Hematopoietic multipotent progenitor cell treated with erythropoietin and hydrocortisone succinate and interleukin-3 and kit ligand, for 8 days (in vitro differentiated cells): ENCODE measurements at regions not wholly inside any gene's neighbourhood (a gene's known extent, or its start where the extent isn't known, plus 50 kb on each side); places are given as distances from the start of the nearest gene placed in this dataset.
"Not testable (repeated sequence)": the region's sequence is repeated elsewhere in the genome, so short reads cannot be mapped to it uniquely, and the experiment has no call there.

Source experiments
- DNase-seq: peaks from one replicate; pipeline ENCODE4 v3.0.0-alpha.2; 2015

DNA sequence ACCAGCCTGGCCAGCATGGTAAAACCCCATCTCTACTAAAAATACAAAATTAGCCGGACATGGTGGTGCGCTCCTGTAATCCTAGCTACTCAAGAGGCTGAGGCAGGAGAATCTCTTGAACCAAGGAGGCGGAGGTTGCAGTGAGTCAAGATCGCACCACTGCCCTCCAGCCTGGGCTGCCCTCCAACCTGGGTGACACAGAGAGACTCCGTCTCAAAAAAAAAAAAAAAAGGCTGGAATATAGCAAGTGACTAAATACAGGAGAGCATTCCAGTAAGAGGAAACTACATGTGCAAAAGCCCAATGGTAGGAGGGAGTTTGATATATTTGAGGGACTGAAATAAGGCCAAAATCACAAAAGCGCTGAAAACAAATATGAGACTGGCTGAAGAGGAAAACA, 76.5 kb upstream of the NR5A2 start:
- not testable (repeated sequence) for DNase-seq

DNA sequence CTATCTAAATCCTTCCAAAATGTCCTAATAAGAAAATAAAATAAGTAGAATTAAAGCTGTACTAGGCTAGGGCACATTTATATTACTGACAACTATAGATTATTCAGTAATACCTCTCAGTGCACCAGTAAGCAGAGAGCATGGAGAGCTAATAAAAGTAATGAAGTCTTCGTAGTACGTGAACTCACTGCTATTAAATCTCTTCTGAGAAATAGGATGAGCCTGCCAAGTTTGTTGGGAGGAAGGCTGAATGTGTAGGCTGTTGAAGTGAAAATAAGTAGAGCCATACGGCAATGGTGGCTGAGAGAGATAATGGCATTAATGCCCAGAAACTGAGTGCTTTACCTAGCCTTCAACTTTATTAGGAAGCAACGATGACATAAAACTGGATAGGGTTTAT, 73.9 kb upstream of the NR5A2 start:
- DNase-seq: no peak

DNA sequence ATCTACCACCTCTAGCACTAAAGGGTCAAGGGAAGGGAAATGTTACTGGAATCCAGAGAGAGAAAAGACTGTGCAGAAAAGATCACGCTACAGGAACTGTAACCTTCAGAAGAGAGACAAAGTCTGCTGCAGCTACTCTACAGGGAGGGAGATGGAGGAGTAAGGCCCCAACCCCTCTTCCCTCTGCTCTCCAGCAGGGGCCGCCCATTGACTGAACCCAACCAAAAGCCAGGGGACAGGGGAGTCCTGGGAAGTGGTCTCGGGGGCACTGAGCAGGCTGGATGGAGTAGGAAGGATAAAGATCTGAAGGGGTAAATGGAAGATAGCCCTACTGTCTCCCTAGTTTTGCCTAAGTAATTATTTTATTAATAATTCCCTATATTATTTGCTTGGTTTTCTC, 72.8 kb upstream of the NR5A2 start:
- no peak for DNase-seq

DNA sequence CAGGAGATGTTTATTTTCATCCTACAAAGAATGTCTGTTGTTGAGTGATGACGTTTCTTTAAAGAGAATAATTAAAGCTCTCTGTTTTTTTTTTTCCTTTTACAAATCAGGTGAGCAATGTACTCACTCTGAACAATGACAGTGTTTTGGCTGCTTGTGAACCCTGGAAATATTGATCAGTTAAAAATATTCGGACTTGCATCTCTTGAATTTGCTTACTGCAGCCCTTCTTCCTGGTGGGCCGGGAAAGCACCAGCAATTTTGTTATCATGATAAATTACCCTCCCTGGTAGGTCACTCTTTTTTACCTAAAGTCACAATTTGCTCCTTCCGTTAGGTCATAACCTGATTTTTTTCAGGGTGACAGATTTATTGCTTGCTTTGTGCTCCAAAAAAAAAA, 72.3 kb upstream of the NR5A2 start:
- DNase-seq: no peak

DNA sequence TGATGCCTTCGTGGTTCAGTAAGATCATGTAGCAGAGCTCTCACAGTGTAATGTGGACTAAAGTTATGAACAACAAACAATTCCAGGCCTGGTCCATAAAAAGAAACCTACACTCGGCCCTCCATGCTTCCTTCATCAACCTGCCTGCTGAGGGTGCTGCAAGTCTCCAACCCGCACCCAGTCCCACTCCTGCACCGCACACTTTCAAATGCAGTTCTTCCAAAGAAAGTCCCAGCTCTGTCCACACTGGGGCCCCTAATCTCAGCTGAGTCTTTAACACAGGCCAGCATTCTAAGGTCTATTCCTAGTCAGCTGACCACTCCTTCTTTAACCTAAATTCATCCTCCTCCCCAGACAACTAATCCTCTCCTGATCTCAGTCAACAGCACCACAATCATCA, 71.5 kb upstream of the NR5A2 start:
- no peak for DNase-seq

DNA sequence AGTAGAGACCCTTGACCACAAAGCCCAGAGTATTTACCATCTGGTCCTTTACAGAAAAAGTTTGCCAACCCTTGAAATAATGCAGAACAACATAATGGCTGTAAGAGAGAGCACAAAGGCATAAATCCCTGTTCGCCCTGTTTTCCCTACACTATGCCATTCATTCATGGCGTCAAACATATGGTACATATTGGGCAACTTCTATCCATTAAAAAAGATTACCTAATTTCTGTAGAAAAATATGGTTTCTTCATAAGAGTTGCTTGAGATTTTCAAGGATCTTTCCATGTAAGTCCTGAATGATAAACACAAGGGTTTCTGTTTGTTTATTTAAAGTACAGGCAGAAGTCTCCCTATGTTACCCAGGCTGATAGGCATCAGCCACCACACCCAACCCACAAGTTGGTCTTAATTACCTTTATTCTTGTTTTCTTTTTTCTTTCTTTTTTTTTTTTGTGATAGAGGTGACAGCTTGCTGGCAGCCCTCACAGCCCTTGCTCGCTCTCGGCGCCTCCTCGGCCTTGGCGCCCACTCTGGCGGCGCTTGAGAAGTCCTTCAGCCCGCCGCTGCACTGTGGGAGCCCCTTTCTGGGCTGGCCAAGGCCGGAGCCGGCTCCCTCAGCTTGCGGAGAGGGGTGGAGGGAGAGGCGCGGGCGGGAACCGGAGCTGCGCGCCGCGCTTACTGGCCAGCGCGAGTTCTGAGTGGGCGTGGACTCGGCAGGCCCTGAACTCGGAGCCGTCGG, 68.3 kb upstream of the NR5A2 start:
- no peak for DNase-seq

DNA sequence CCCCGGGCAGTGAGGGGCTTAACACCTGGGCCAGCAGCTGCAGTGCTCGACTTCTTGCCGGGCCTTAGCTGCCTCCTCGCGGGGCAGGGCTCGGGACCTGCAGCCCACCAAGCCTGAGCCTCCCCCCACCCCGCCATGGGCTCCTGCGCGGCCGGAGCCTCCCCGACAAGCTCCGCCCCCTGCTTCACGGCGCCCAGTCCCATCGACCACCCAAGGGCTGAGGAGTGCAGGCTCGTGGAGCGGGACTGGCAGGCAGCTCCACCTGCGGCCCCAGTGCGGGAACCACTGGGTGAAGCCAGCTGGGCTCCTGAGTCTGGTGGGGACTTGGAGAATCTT, 67.8 kb upstream of the NR5A2 start:
- DNase-seq: no peak

DNA sequence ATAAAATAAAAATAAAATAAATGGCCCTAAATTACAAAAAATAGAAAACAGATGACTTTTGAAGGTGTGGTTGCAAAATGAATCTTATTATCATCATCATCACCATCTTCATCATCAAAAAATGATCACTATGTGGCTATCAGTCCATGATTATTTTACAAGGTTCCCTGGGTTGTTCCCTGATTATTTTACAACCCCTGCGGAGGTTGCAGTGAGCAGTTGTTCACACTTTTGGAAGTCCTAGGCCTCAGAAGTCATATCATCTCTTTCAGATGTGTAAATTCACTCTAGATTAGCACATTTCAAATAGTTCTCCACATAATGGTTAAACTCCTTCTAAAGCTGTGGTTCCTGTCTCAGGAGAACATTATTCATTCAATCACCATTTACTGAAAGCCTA, 57.4 kb upstream of the NR5A2 start:
- no peak for DNase-seq

DNA sequence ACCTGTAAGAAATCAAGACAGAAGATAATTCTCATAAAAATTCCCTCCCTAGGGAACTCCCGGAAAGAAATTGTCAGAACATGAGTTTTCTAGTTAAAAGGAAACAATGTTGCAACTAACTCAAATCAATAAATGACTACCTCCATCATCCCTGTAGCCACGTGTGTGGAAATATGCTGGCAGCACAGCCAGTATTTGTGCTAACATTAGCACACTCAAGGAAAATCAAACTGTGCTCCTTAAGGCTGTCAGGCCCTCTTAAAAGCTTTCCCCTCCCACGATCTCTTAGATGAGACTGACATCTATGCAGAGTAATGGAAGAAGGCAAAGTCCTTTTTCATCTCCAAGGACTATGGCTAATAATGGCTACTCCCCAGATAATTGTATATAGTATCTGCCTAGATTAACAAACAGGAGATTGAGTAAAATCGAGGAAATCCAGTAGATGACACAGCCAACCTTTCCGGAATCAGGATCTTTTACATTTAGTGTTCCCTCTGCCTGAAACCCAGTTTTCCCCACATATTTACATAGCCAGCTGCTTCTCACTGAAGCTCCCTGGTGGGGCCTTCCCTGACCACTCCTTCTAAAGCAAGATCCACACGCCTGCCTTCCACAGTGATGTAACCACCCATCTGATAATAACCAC, 50.9 kb upstream of the NR5A2 start:
- DNase-seq: no peak
